Stimulated activated CD4-positive, alpha-beta T cell treated with anti-CD3 and anti-CD28 coated beads, Interleukin-12 subunit alpha, Interleukin-12 subunit beta, amount 100 ng/mL, for 4 hours (primary cell): ENCODE measurements at regions not wholly inside any gene's neighbourhood (a gene's known extent, or its start where the extent isn't known, plus 50 kb on each side); places are given as distances from the start of the nearest gene placed in this dataset.
"Not testable (repeated sequence)": the region's sequence is repeated elsewhere in the genome, so short reads cannot be mapped to it uniquely, and the experiment has no call there.

Source experiments
- DNase-seq: peaks from one replicate; pipeline ENCODE4 v3.0.0-alpha.2; 2020

GRCh38 chr6:47407300-47408281 lies 70.0 kb upstream of the CD2AP start:
- DNase-seq = no peak

- DNase-seq = peak; percentile 1
These were observed 63.7 kb upstream of the CD2AP start for GRCh38 chr6:47413752-47414422.

GRCh38 chr6:47414423-47415167 lies 63.0 kb upstream of the CD2AP start:
- no peak for DNase-seq

- no peak for DNase-seq
These were observed 60.9 kb upstream of the CD2AP start for GRCh38 chr6:47416396-47417345.

GRCh38 chr6:47419621-47420020 lies 58.0 kb upstream of the CD2AP start:
- no peak for DNase-seq

- DNase-seq = no peak
These were observed 56.9 kb upstream of the CD2AP start for GRCh38 chr6:47420394-47421371.

- no peak for DNase-seq
These were observed 54.5 kb upstream of the CD2AP start for GRCh38 chr6:47423079-47423478.

GRCh38 chr6:47424436-47424836 lies 53.2 kb upstream of the CD2AP start:
- no peak for DNase-seq

- not testable (repeated sequence) for DNase-seq
These were observed 51.9 kb upstream of the CD2AP start for GRCh38 chr6:47425724-47426123.

GRCh38 chr6:47426524-47427302 lies 50.9 kb upstream of the CD2AP start:
- no peak for DNase-seq

- DNase-seq = no peak
These were observed 49.9 kb upstream of the CD2AP start for GRCh38 chr6:47427680-47428079.
